HG02678 (cell line): ENCODE measurements at regions not wholly inside any gene's neighbourhood (a gene's known extent, or its start where the extent isn't known, plus 50 kb on each side); places are given as distances from the start of the nearest gene placed in this dataset.

Source experiments
- ATAC-seq: cut with Tn5 transposase; IDR thresholded peaks from one replicate; pipeline ENCODE4 v1.9.1; 2021; ENCODE audit warnings: mild to moderate bottlenecking, moderate library complexity; ENCODE audit not compliant: unreplicated experiment

GRCh38 chr10:88194041-88194887 lies 330.8 kb downstream of the PTEN start:
- ATAC-seq, result no peak

DNA sequence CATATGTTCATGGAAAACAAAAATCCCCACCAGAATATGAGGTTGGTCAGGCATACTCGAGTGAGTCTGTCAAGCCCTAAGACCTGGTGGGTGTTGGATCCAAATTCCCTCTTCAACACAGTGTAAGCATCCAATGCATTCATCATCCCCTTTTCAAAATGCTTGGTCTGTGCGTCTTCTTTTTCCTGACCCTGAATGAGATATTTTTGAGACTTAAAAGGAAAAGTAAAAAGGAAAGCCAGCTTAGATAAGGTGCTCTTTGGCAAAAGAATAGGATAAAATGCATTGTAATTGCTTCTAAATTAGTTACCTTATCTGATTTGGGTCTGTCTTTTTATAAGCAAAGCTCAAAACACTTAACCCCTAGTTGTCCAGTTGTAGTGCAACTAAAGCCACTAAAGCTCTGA lies 331.5 kb downstream of the PTEN start:
- ATAC-seq, result no peak

DNA sequence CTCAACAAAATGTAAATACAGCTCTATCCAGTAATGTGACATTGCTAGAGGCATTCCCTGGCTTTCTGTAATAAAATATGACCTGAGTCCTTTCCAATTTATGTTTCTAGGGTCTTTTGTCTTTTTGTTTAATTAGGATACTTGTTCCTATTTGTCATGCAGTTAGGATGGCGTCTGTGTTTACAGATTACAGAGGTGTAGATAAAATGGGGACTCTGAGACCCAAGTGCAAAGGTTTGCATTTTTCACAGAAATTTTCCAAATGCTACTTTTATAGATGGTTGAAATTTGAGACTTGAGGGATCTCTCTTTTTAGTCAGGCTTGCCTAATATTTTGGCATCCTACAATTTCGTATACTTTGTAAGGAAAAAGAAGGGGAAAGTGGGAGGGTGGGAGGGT lies 332.4 kb downstream of the PTEN start:
- no peak for ATAC-seq

DNA sequence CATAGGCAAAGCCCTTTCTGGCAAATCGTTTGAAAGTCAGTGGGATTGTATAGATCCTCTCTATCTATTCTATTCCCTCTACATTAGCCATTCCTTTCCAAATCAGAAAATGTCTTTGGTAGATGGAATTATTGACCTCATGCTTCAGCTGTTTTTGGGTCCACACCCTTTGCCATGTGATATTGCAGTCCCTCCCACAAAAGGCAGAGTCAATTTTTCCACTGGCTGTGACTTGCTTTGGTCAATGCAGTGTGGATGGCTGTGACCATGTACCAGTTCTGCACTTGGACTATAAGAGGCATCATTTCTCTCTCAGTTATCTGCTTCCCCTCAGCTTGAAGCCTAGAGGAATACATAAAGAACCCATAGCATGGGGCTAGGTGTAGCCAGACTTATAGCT lies 332.9 kb downstream of the PTEN start:
- ATAC-seq, result no peak

GRCh38 chr10:88198023-88198422 lies 334.6 kb downstream of the PTEN start:
- ATAC-seq, result no peak

DNA sequence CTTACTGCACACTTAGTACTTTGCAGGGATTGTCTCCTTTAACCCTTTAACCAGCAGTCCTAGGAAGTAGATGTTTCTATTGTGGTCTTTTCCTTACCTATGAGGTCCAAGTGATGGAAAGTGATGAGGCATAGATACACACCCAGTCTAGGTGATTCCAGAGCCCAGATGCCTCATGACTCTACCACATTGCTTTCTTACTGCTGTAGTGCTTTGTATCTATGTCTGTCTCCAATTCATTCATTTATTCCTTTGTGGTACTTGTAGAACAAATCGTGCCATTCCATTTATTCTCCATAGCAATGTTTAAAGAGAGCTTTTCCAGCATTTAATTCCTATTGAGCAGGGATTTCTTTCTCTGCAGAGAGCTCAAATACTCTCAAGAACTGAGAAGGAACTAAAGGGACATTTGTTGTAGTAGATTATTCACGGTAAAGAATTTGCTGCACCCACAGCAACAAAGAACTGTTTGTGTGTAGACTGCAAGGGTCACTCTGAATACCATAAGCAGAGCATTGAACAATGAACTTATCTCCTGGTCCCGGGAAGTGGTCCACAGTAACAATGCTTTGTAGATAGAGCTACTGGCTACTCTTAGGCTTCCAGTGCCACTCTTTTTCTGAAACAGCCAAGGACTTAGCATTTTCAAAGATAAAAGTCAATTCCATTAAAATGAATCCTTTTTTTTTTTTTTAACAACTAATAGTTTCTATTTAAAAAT lies 337.0 kb downstream of the PTEN start:
- ATAC-seq, result no peak

GRCh38 chr10:88205842-88206446 lies 342.5 kb downstream of the PTEN start:
- peak; percentile 49 for ATAC-seq

DNA sequence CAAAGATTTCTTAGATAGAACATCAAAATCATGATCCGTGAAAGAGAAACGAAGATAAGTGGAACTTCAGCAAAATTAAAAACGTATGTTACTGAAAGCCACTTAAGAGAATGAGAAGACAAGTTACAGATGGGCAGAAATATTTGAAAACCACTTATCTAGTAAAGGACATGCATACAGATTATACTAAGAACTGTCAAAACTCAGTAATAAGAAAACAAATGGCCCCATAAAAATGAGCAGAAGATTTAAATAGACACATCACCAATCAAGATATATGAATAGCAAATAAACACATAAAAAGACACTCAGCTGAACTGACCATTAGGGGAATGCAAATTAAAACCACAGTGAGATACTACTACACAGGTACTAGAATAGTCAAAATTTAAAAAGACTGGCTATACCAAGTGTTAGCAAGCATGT lies 343.7 kb downstream of the PTEN start:
- peak; percentile 40 for ATAC-seq

DNA sequence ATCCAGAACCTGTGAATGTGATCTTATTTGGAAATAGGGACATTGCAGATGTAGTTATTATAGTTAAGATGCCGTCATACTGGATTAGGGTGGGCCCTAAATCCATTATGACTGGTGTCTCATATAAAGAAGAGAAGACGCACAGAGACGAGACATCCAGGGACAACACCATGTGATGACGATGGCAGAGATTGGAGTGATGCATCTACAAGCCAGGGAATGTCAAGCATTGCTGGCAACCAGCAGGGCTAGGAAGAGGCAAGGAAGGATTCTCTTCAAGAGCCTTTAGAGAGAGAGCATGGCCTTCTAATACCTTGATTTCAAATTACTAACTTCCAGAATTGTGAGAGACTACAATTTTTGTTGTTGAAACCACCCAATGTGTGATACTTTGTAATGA lies 345.8 kb downstream of the PTEN start:
- no peak for ATAC-seq

GRCh38 chr10:88209837-88210561 lies 346.6 kb downstream of the PTEN start:
- no peak for ATAC-seq

DNA sequence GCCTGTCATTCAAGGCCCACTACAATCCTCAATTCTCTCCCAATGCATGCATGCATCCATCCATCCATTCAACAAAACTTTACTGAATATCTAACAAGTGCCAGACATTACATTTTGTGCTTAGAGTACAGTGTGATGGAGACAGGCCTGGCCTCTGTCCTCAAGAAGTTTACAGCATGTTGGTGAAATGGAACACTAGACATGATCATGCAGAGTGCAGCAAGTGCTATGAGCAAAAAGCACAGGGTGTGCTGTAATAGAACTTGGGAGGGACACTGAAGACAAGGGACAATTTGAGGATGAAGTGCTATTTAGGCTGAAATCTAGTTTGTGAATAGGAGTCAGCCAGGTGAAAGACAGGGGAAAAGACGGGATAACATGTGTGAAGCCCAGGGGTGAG lies 347.8 kb downstream of the PTEN start:
- ATAC-seq, result no peak

GRCh38 chr10:88212069-88212468 lies 348.6 kb downstream of the PTEN start:
- ATAC-seq, result no peak

DNA sequence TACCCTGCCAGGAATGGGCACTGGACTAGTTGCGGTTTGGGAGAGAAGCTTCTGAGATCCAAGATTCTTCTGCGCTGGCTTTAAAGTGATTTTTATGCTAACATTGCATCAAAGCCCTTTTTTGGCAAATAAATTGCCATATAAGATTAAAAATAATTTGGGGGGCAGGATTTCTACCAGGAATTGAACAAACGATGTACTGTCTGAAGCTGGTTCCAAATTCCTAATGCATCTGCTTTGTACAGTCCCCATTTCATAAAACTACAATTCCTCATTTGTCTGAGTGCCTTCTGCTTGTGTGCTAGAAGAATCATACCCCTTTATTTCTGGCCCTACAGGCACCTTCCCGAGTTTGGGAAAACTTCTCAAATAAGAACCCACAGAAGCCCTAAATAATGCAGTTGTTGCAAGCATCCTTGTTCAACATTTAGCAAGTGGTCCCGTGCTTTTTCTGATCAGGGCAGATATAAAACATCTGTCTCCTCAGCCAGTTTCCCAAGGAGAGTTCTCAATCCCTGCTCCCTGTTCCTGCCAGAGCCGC lies 349.7 kb downstream of the PTEN start:
- no peak for ATAC-seq

DNA sequence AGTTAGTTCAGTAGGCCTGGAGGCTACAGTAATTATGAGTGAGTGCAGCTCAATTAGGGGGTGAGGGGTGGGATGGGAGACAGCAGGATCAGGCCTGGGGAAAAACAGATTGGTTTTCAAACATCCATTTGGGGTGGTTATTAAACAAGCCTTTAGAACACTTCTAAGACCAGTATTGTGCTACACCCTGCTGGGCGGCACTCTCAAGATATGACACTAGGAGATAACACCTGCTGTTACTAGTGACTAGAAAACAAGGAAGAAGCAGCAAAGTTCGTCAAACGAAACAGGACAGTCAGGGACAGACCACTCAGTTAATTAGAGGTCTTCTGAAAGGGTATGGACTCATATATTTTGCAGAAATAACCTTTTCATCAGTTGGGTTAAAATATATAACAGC lies 353.6 kb downstream of the PTEN start:
- ATAC-seq, result peak; percentile 76

DNA sequence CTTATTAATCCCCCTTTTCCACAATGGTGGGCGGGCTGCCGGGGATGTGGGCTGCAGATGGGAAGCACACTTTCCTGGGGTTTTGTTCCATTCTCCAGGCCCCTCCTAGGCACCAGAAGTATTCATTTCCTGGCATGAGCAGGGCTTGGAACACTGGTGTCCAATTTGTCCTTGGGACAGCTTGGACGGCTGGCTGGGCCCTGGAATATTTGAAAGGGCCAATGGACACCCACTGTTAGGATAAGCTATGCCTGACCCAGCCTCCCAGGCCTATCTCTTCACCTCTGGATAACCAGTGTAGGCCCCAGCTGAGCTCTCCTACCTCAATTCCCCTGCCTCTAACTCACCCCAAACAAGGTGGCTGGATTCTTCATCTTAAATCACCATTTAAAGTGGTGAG lies 354.9 kb downstream of the PTEN start:
- ATAC-seq, result no peak

DNA sequence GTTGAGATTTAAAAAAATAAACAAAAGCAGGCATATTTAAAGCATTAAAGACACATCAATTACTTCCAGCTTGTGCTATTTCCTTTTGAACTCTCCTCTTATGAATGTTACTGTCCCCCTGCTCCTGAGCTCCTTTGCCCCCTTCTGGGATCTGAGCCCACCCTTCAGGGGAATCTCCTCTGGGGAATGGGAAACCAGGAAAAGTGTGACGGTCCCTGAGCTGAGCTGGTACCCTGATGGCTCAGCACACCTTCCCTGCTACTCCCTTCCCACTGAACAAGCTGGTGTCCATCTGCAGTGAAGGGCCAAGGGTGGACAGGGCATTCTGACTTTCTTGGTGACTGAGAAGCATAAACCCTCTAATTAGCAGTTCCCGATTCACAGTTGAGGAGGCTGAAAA lies 356.3 kb downstream of the PTEN start:
- ATAC-seq, result no peak

- ATAC-seq, result no peak
Observed at GRCh38 chr10:88221010-88221973, 357.9 kb downstream of the PTEN start.

GRCh38 chr10:88222881-88223280 lies 359.5 kb downstream of the PTEN start:
- no peak for ATAC-seq
